SK-N-SH (cell line): ENCODE measurements at regions not wholly inside any gene's neighbourhood (a gene's known extent, or its start where the extent isn't known, plus 50 kb on each side); places are given as distances from the start of the nearest gene placed in this dataset.

Experiments used
- CTCF ChIA-PET: fragments of 300-600, 350-600 bp; formaldehyde crosslinking; extraction: SDS; loops from one replicate; lab custom pipeline; 2021; lab: Yijun Ruan, JAX
- POLR2A ChIA-PET: fragments of 350-600 bp; sonication (Branson Sonifier 250); formaldehyde crosslinking; extraction: SDS; loops from one replicate; lab custom pipeline; 2020; ENCODE audit warnings: antibody characterized with exemption, inconsistent platforms; lab: Yijun Ruan, JAX
- DNase-seq: peaks from one replicate; pipeline ENCODE4 v3.0.0; 2012
- H2AFZ ChIP-seq: fragments of 200-600 bp; sonication (generic); 2 replicates; pipeline ENCODE4 v1.8.1; 2016; ENCODE audit warnings: antibody characterized with exemption, mild to moderate bottlenecking, low read depth
- H3F3A ChIP-seq: fragments of 200-600 bp; sonication (generic); replicated peaks from 2 replicates; pipeline ENCODE3; 2016; ENCODE audit warnings: antibody characterized with exemption, mild to moderate bottlenecking; ENCODE audit not compliant: insufficient read depth
- H3K27ac ChIP-seq, 2 experiments: fragments of 200-500 bp in 1 of 2; fragments of 200-600 bp in 1 of 2; sonication (Bioruptor generic) in 1 of 2; sonication (generic), shearing (Covaris generic) in 1 of 2; 2 replicates each; pipeline versions ENCODE4 v1.5.1 to v1.6.1; 2014 to 2016; ENCODE audit warnings: low read depth in 2 of 2, inconsistent platforms in 1 of 2, low read length in 1 of 2, mild to moderate bottlenecking in 1 of 2, mixed read lengths in 1 of 2
- H3K27me3 ChIP-seq: fragments of 200-600 bp; sonication (generic), shearing (Covaris generic); 2 replicates; pipeline ENCODE4 v1.6.1; 2016; ENCODE audit warnings: mixed run types; ENCODE audit not compliant: insufficient read depth
- H3K36me3 ChIP-seq, 2 experiments: fragments of 200-500 bp in 1 of 2; fragments of 200-600 bp in 1 of 2; sonication (Bioruptor generic) in 1 of 2; sonication (generic) in 1 of 2; replicated peaks in 1 of 2; 2 replicates each; pipeline versions ENCODE3 to v1.5.1; 2014 to 2016; ENCODE audit warnings: low read length in 1 of 2, mild to moderate bottlenecking in 1 of 2; ENCODE audit not compliant: insufficient read depth in 2 of 2, control insufficient read depth in 1 of 2
- H3K4me1 ChIP-seq, 2 experiments: fragments of 200-500 bp in 1 of 2; fragments of 200-600 bp in 1 of 2; sonication (Bioruptor generic) in 1 of 2; sonication (generic), shearing (Covaris generic) in 1 of 2; 2 replicates each; pipeline versions ENCODE4 v1.5.1 to v1.6.1; 2014 to 2016; ENCODE audit warnings: low read depth in 1 of 2, low read length in 1 of 2, mixed run types in 1 of 2; ENCODE audit not compliant: insufficient read depth in 2 of 2, control insufficient read depth in 1 of 2
- H3K4me2 ChIP-seq: fragments of 200-600 bp; sonication (generic), shearing (Covaris generic); 2 replicates; pipeline ENCODE4 v1.6.1; 2017; ENCODE audit warnings: mixed run types
- H3K4me3 ChIP-seq, 2 experiments: fragments of 200-500 bp in 1 of 2; fragments of 200-600 bp in 1 of 2; sonication (Bioruptor generic) in 1 of 2; sonication (generic), shearing (Covaris generic) in 1 of 2; 2 replicates each; pipeline versions ENCODE4 v1.5.1 to v1.8.1; 2014 to 2016; ENCODE audit warnings: low read depth in 2 of 2, inconsistent platforms in 1 of 2, low read length in 1 of 2, mild to moderate bottlenecking in 1 of 2, mixed read lengths in 1 of 2, moderate library complexity in 1 of 2
- H3K79me2 ChIP-seq: fragments of 200-600 bp; sonication (generic); 2 replicates; pipeline ENCODE4 v1.8.1; 2017; ENCODE audit warnings: mild to moderate bottlenecking; ENCODE audit not compliant: insufficient read depth
- H3K9ac ChIP-seq: fragments of 200-600 bp; sonication (generic); 2 replicates; pipeline ENCODE4 v1.6.1; 2017; ENCODE audit warnings: mixed run types
- H3K9me2 ChIP-seq: fragments of 200-600 bp; sonication (generic); 2 replicates; pipeline ENCODE4 v1.6.1; 2017; ENCODE audit warnings: mixed run types
- H3K9me3 ChIP-seq: fragments of 200-600 bp; sonication (generic); 2 replicates; pipeline ENCODE4 v1.6.1; 2017; ENCODE audit warnings: mixed run types, mild to moderate bottlenecking, moderate library complexity
- H4K20me1 ChIP-seq: fragments of 200-600 bp; sonication (generic); 2 replicates; pipeline ENCODE4 v1.6.1; 2017; ENCODE audit warnings: mild to moderate bottlenecking, mixed run types; ENCODE audit not compliant: insufficient read depth
- CHD2 ChIP-seq: fragments of 150-350 bp; IDR thresholded peaks from 2 replicates; pipeline ENCODE4 v1.6.1; 2018; ENCODE audit warnings: low read length; ENCODE audit not compliant: partially characterized antibody
- EP300 ChIP-seq, 2 experiments: IDR thresholded peaks; 2 replicates each; pipeline versions ENCODE4 v1.4.0 to v1.6.1; 2012; ENCODE audit warnings: borderline replicate concordance in 1 of 2, low read depth in 1 of 2, low read length in 1 of 2
- EZH2phosphoT487 ChIP-seq: fragments of 200-600 bp; sonication (generic); IDR thresholded peaks from 2 replicates; pipeline ENCODE4 v1.6.1; 2017; ENCODE audit warnings: low read depth, mixed run types, mild to moderate bottlenecking, antibody characterized with exemption, moderate library complexity, borderline replicate concordance
- FOXM1 ChIP-seq: IDR thresholded peaks from 2 replicates; pipeline ENCODE4 v1.4.0; 2012; ENCODE audit warnings: low read depth, mild to moderate bottlenecking
- GABPA ChIP-seq: IDR thresholded peaks from 2 replicates; pipeline ENCODE4 v1.4.0; 2012; ENCODE audit warnings: low read depth, mild to moderate bottlenecking
- JUND ChIP-seq: IDR thresholded peaks from 2 replicates; pipeline ENCODE4 v1.4.0; 2012
- NFIC ChIP-seq: IDR thresholded peaks from 2 replicates; pipeline ENCODE4 v1.4.0; 2012; ENCODE audit warnings: borderline replicate concordance
- NRF1 ChIP-seq: IDR thresholded peaks from 2 replicates; pipeline ENCODE4 v1.6.1; 2012; ENCODE audit warnings: low read depth, mild to moderate bottlenecking, low read length
- RAD21 ChIP-seq: IDR thresholded peaks from 2 replicates; pipeline ENCODE4 v1.6.1; 2012; ENCODE audit warnings: mild to moderate bottlenecking, low read length
- RCOR1 ChIP-seq: fragments of 150-350 bp; IDR thresholded peaks from 2 replicates; pipeline ENCODE4 v1.6.1; 2017; ENCODE audit warnings: antibody characterized with exemption, low read length
- RFX5 ChIP-seq: IDR thresholded peaks from 2 replicates; pipeline ENCODE4 v1.6.1; 2012; ENCODE audit warnings: mild to moderate bottlenecking, improper control_type of control experiment, low read length
- RXRA ChIP-seq: IDR thresholded peaks from 2 replicates; pipeline ENCODE4 v1.4.0; 2012; ENCODE audit warnings: low read depth, mild to moderate bottlenecking, borderline replicate concordance
- SIN3A ChIP-seq: IDR thresholded peaks from 2 replicates; pipeline ENCODE4 v1.6.1; 2012; ENCODE audit warnings: low read depth, mild to moderate bottlenecking, low read length, moderate library complexity, borderline replicate concordance
- TAF1 ChIP-seq: IDR thresholded peaks from 2 replicates; pipeline ENCODE4 v1.6.1; 2012; ENCODE audit warnings: low read depth, mild to moderate bottlenecking, low read length, moderate library complexity, borderline replicate concordance
- TCF12 ChIP-seq: IDR thresholded peaks from 2 replicates; pipeline ENCODE4 v1.4.0; 2012
- YY1 ChIP-seq: IDR thresholded peaks from 2 replicates; pipeline ENCODE4 v1.4.0; 2012; ENCODE audit warnings: low read depth, mild to moderate bottlenecking
- WGBS: methylation state at CpG from one replicate; pipeline ENCODE4 v1.1.6; 2017; ENCODE audit warnings: low lambda C conversion rate; 5-methylcytosine and 5-hydroxymethylcytosine counted together
- TF ChIP-seq, protein P1 (sequence below): fragments of 200-600 bp; sonication (generic); IDR thresholded peaks from 2 replicates; pipeline ENCODE4 v1.6.1; 2017; ENCODE audit warnings: antibody characterized with exemption, mild to moderate bottlenecking, moderate library complexity
- TF ChIP-seq, protein P2 (sequence below): IDR thresholded peaks from 2 replicates; pipeline ENCODE4 v1.4.0; 2012; ENCODE audit warnings: low read depth, borderline replicate concordance
- TF ChIP-seq, protein P3 (sequence below): IDR thresholded peaks from 2 replicates; pipeline ENCODE4 v1.4.0; 2012; ENCODE audit warnings: low read depth, borderline replicate concordance
- TF ChIP-seq, protein P4 (sequence below): fragments of 150-350 bp; IDR thresholded peaks from 2 replicates; pipeline ENCODE4 v1.6.1; 2017; ENCODE audit warnings: antibody characterized with exemption, low read length, low read depth, borderline replicate concordance

DNA sequence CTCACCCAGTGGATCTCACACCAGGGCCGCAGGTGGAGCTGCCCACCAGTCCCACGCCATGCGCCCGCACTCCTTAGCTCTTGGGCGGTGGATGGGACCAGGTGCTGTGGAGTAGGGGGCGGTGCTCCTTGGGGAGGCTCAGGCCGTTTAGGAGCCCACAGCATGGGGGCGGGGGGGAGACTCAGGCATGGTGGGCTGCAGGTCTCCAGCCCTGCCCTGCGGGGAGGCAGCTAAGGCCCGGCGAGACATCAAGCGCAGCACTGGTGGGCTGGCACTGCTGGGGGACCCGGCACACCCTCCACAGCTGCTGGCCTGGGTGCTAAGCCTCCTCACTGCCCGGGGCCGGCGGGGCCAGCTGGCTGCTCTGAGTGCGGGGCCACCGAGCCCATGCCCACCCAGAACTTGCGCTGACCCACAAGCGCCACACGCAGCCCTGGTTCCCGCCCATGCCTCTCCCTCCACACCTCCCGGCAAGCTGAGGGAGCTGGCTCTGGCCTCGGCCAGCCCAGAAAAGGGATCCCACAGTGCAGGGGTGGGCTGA, 312.9 kb upstream of the GIMD1 start:
- ChIA-PET POLR2A (no interaction called here), CTCF (no interaction called here)
- H2AFZ ChIP-seq: no peak overlapping the region
- no peak overlapping the region for H3K27ac ChIP-seq
- no peaks in the 10 kb centered on the region for H3K27me3 ChIP-seq
- TF ChIP-seq NRF1 (no peak), EZH2phosphoT487 (no peak), RXRA (no peak), FOXM1 (no peak), TAF1 (no peak), YY1 (no peak), JUND (no peak)
- TF ChIP-seq, protein P1, sequence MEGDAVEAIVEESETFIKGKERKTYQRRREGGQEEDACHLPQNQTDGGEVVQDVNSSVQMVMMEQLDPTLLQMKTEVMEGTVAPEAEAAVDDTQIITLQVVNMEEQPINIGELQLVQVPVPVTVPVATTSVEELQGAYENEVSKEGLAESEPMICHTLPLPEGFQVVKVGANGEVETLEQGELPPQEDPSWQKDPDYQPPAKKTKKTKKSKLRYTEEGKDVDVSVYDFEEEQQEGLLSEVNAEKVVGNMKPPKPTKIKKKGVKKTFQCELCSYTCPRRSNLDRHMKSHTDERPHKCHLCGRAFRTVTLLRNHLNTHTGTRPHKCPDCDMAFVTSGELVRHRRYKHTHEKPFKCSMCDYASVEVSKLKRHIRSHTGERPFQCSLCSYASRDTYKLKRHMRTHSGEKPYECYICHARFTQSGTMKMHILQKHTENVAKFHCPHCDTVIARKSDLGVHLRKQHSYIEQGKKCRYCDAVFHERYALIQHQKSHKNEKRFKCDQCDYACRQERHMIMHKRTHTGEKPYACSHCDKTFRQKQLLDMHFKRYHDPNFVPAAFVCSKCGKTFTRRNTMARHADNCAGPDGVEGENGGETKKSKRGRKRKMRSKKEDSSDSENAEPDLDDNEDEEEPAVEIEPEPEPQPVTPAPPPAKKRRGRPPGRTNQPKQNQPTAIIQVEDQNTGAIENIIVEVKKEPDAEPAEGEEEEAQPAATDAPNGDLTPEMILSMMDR: no peak
- TF ChIP-seq, protein P2, sequence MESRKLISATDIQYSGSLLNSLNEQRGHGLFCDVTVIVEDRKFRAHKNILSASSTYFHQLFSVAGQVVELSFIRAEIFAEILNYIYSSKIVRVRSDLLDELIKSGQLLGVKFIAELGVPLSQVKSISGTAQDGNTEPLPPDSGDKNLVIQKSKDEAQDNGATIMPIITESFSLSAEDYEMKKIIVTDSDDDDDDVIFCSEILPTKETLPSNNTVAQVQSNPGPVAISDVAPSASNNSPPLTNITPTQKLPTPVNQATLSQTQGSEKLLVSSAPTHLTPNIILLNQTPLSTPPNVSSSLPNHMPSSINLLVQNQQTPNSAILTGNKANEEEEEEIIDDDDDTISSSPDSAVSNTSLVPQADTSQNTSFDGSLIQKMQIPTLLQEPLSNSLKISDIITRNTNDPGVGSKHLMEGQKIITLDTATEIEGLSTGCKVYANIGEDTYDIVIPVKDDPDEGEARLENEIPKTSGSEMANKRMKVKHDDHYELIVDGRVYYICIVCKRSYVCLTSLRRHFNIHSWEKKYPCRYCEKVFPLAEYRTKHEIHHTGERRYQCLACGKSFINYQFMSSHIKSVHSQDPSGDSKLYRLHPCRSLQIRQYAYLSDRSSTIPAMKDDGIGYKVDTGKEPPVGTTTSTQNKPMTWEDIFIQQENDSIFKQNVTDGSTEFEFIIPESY: no peak
- TF ChIP-seq, protein P3, sequence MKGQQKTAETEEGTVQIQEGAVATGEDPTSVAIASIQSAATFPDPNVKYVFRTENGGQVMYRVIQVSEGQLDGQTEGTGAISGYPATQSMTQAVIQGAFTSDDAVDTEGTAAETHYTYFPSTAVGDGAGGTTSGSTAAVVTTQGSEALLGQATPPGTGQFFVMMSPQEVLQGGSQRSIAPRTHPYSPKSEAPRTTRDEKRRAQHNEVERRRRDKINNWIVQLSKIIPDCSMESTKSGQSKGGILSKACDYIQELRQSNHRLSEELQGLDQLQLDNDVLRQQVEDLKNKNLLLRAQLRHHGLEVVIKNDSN: no peak
- TF ChIP-seq, all 33 proteins: peak for 0
- no peak overlapping the region for H3K4me2 ChIP-seq
- H3K79me2 ChIP-seq: no peaks in the 10 kb centered on the region
- no peaks in the 10 kb centered on the region for H3K9me3 ChIP-seq
- H3K9me2 ChIP-seq: no peaks in the 10 kb centered on the region
- WGBS: 35% methylated on average over 11 of the region's 24 CpGs
- H3K4me3 ChIP-seq: no peak overlapping the region
- H3K36me3 ChIP-seq: no peaks in the 10 kb centered on the region
- no peak for DNase-seq
- no peaks in the 10 kb centered on the region; a peak in 1 of 4 replicates for H3K4me1 ChIP-seq
- H3K9ac ChIP-seq: no peak overlapping the region
- no peaks in the 10 kb centered on the region for H4K20me1 ChIP-seq
- peaks cover 5% of the 10 kb centered on the region for H3F3A ChIP-seq

DNA sequence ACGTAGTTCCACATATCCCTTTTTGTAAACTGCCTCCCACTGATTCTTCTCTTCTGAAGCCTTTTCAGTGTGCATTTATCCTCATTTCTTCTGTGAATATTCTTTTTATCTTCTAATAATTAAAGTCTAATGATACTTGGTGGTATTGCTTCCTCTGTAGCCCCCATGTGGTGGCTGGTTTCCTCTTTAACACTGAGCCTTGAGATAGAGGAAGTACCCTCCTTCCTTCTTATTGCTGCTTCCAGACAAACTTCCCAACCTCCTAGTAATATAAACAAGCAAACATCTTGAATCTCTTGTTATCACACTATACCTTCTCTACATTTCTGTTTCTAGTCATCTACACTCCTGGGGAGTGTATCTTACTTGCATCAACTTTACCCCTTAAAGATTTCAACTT, 310.5 kb upstream of the GIMD1 start:
- no peaks in the 10 kb centered on the region for H3K36me3 ChIP-seq
- H3K79me2 ChIP-seq: no peaks in the 10 kb centered on the region
- no peak overlapping the region for H3K9ac ChIP-seq
- H2AFZ ChIP-seq: no peak overlapping the region
- DNase-seq: no peak
- no peak for TF ChIP-seq RFX5
- no peak for TF ChIP-seq NRF1
- TF ChIP-seq CHD2: no peak
- no peak for TF ChIP-seq FOXM1
- TF ChIP-seq TCF12: no peak
- TF ChIP-seq, protein P4, sequence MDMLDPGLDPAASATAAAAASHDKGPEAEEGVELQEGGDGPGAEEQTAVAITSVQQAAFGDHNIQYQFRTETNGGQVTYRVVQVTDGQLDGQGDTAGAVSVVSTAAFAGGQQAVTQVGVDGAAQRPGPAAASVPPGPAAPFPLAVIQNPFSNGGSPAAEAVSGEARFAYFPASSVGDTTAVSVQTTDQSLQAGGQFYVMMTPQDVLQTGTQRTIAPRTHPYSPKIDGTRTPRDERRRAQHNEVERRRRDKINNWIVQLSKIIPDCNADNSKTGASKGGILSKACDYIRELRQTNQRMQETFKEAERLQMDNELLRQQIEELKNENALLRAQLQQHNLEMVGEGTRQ: no peak
- TF ChIP-seq NFIC: no peak
- no peak for TF ChIP-seq GABPA
- no peak for TF ChIP-seq SIN3A
- no peak for TF ChIP-seq RCOR1
- TF ChIP-seq EP300 (IDR thresholded peaks at IDR 0.05; ENCODE audit: borderline replicate concordance in 1 of 2, low read depth in 1 of 2, low read length in 1 of 2): no peak
- TF ChIP-seq YY1: no peak
- TF ChIP-seq RAD21: no peak
- H3K4me1 ChIP-seq: no peaks in the 10 kb centered on the region; a peak in 1 of 4 replicates
- no peak overlapping the region for H3K4me2 ChIP-seq
- no peak overlapping the region for H3K27ac ChIP-seq
- CTCF ChIA-PET: no interaction called here
- H3K27me3 ChIP-seq: no peaks in the 10 kb centered on the region
- H4K20me1 ChIP-seq: no peaks in the 10 kb centered on the region
- no peaks in the 10 kb centered on the region for H3K9me2 ChIP-seq
- POLR2A ChIA-PET: no interaction called here
- no peak overlapping the region for H3K4me3 ChIP-seq
- no peaks in the 10 kb centered on the region for H3K9me3 ChIP-seq
- WGBS: 72% methylated on average over 1 of the region's 1 CpG
- H3F3A ChIP-seq: peaks cover 4% of the 10 kb centered on the region
